CD14-positive monocyte (primary cell): ENCODE measurements at regions not wholly inside any gene's neighbourhood (a gene's known extent, or its start where the extent isn't known, plus 50 kb on each side); places are given as distances from the start of the nearest gene placed in this dataset.

Experiments used
- DNase-seq, 3 donors: peaks; one replicate each; pipeline ENCODE4 v3.0.0-alpha.2; 2011 to 2022
- H2AFZ ChIP-seq: 2 replicates; pipeline ENCODE4 v1.6.0; 2012; ENCODE audit warnings: mild to moderate bottlenecking, low read depth, low read length, inconsistent platforms; ENCODE audit not compliant: insufficient read depth, poor library complexity, severe bottlenecking
- H3K27ac ChIP-seq, 2 donors: 1 replicate in 1 of 2; 2 replicates in 1 of 2; pipeline ENCODE4 v1.5.1; 2012 to 2013; ENCODE audit warnings: low read length in 2 of 2, control low read depth in 1 of 2, inconsistent platforms in 1 of 2, low read depth in 1 of 2, mild to moderate bottlenecking in 1 of 2
- H3K27me3 ChIP-seq, 2 donors: one replicate each; pipeline versions ENCODE4 v1.6.0 to v1.6.1; 2011 to 2013; ENCODE audit warnings: low read length in 2 of 2; ENCODE audit not compliant: control insufficient read depth in 2 of 2, insufficient read depth in 2 of 2
- H3K36me3 ChIP-seq, 2 donors: replicated peaks in 1 of 2; 1 replicate in 1 of 2; 2 replicates in 1 of 2; pipeline versions ENCODE4 v1.5.1 to v1.6.1; 2012 to 2013; ENCODE audit warnings: low read length in 2 of 2, control low read depth in 1 of 2, inconsistent platforms in 1 of 2, mild to moderate bottlenecking in 1 of 2; ENCODE audit not compliant: insufficient read depth in 2 of 2, control insufficient read depth in 1 of 2
- H3K4me1 ChIP-seq, 2 donors: 1 replicate in 1 of 2; 2 replicates in 1 of 2; pipeline versions ENCODE4 v1.5.1 to v1.6.1; 2012 to 2013; ENCODE audit warnings: low read length in 2 of 2, control low read depth in 1 of 2, inconsistent platforms in 1 of 2, mild to moderate bottlenecking in 1 of 2, moderate library complexity in 1 of 2; ENCODE audit not compliant: insufficient read depth in 2 of 2, control insufficient read depth in 1 of 2
- H3K4me2 ChIP-seq: replicated peaks from 2 replicates; pipeline ENCODE3; 2012; ENCODE audit warnings: low read length, moderate library complexity, mild to moderate bottlenecking; ENCODE audit not compliant: poor library complexity, severe bottlenecking; ENCODE audit errors: extremely low read depth
- H3K4me3 ChIP-seq, 3 experiments: fragments of 200-600 bp in 1 of 3; sonication (generic) in 1 of 3; replicated peaks in 1 of 3; 1 replicate in 2 of 3; 2 replicates in 1 of 3; pipeline ENCODE4 v1.5.1; 2011 to 2013; ENCODE audit warnings: low read length in 3 of 3, mild to moderate bottlenecking in 3 of 3, control low read depth in 2 of 3, low read depth in 2 of 3, inconsistent platforms in 1 of 3, moderate library complexity in 1 of 3
- H3K79me2 ChIP-seq: 2 replicates; pipeline ENCODE4 v1.6.0; 2012; ENCODE audit warnings: mild to moderate bottlenecking, control low read depth, inconsistent platforms, low read length, moderate library complexity; ENCODE audit not compliant: insufficient read depth
- H3K9ac ChIP-seq: 2 replicates; pipeline ENCODE4 v1.6.0; 2017; ENCODE audit warnings: low read length, mild to moderate bottlenecking; ENCODE audit not compliant: insufficient read depth, poor library complexity, severe bottlenecking
- H3K9me3 ChIP-seq, 2 donors: replicated peaks in 1 of 2; 1 replicate in 1 of 2; 2 replicates in 1 of 2; pipeline versions ENCODE4 v1.5.1 to v1.6.1; 2012 to 2013; ENCODE audit warnings: low read length in 2 of 2, control low read depth in 1 of 2; ENCODE audit not compliant: control insufficient read depth in 1 of 2, insufficient read depth in 1 of 2
- H4K20me1 ChIP-seq: 2 replicates; pipeline ENCODE4 v1.6.0; 2012; ENCODE audit warnings: mild to moderate bottlenecking, low read length, control low read depth, moderate library complexity; ENCODE audit not compliant: insufficient read depth
- H3K27ac Mint-ChIP-seq, 7 donors: one replicate each; pipeline ENCODE4 v1.8.0; 2020; ENCODE audit warnings: mild to moderate bottlenecking in 7 of 7, mixed read lengths in 7 of 7, moderate library complexity in 6 of 7, inconsistent platforms in 2 of 7
- H3K27me3 Mint-ChIP-seq, 3 donors: one replicate each; pipeline ENCODE4 v1.8.0; 2021 to 2022; ENCODE audit warnings: low read depth in 3 of 3, mild to moderate bottlenecking in 3 of 3, mixed read lengths in 3 of 3, moderate library complexity in 3 of 3, inconsistent platforms in 1 of 3
- H3K36me3 Mint-ChIP-seq, 2 donors: one replicate each; pipeline ENCODE4 v1.8.0; 2020; ENCODE audit warnings: mixed read lengths in 2 of 2, inconsistent platforms in 1 of 2, mild to moderate bottlenecking in 1 of 2
- H3K4me1 Mint-ChIP-seq: one replicate; pipeline ENCODE4 v1.8.0; 2020; ENCODE audit warnings: mild to moderate bottlenecking, mixed read lengths
- H3K4me3 Mint-ChIP-seq, 2 donors: one replicate each; pipeline ENCODE4 v1.8.0; 2020; ENCODE audit warnings: mild to moderate bottlenecking in 2 of 2, mixed read lengths in 2 of 2, moderate library complexity in 1 of 2
- H3K9me3 Mint-ChIP-seq, 7 donors: one replicate each; pipeline ENCODE4 v1.8.0; 2020 to 2022; ENCODE audit warnings: mixed read lengths in 7 of 7, mild to moderate bottlenecking in 6 of 7, moderate library complexity in 6 of 7, inconsistent platforms in 2 of 7
- CTCF ChIP-seq: fragments of 200-600 bp; IDR thresholded peaks from one replicate; pipeline ENCODE4 v1.8.0; 2022; ENCODE audit warnings: antibody characterized with exemption, mild to moderate bottlenecking
- WGBS: methylation state at CpG from one replicate; pipeline ENCODE4 v1.1.5; 2013; ENCODE audit warnings: missing lambda C conversion rate; ENCODE audit not compliant: insufficient coverage; 5-methylcytosine and 5-hydroxymethylcytosine counted together
- intact Hi-C, 2 donors: fragments of 100-400 bp; cut with micrococcal nuclease; formaldehyde crosslinking; loops; one replicate each; pipeline versions ENCODE4 v1.15.0 to v1.15.1; 2023

- 4% methylated on average over 9 of the region's 10 CpGs for WGBS
- H3K4me1 ChIP-seq, result peaks cover 58 to 70% of the 10 kb centered on the region in 2 donors
- H3K27ac ChIP-seq, result no peak overlapping the region
- peak in 2 of 3 donors; percentile 45 to 57 for DNase-seq
- Mint-ChIP-seq H3K27ac (peak overlapping the region in 2 of 7 donors; percentile 28 to 82), H3K4me3 (peak overlapping the region; percentile 59 to 99), H3K4me1 (peaks cover 61% of the 10 kb centered on the region), H3K36me3 (peaks cover 5 to 25% of the 10 kb centered on the region in 2 donors), H3K27me3 (peaks cover 93 to 100% (median 99%) of the 10 kb centered on the region in 3 donors), H3K9me3 (peaks cover 0 to 31% (median 22%) of the 10 kb centered on the region in 7 donors)
- intact Hi-C loops, result no loop called here
- no peaks in the 10 kb centered on the region for H4K20me1 ChIP-seq
- no peaks in the 10 kb centered on the region for H3K36me3 ChIP-seq
- H3K4me3 ChIP-seq, result peak overlapping the region in 1 of 3 experiments; percentile 24
- peak overlapping the region; percentile 3 for H2AFZ ChIP-seq
- no peak overlapping the region for H3K9ac ChIP-seq
- H3K9me3 ChIP-seq, result peaks cover 2 to 47% of the 10 kb centered on the region in 2 donors
- peaks cover 80 to 99% of the 10 kb centered on the region in 2 donors for H3K27me3 ChIP-seq
- H3K4me2 ChIP-seq, result peak overlapping the region; percentile 37
- no peak for TF ChIP-seq CTCF
- H3K79me2 ChIP-seq, result no peaks in the 10 kb centered on the region
Observed at GRCh38 chr7:155378959-155379871, 78.7 kb upstream of the EN2 start.

DNA sequence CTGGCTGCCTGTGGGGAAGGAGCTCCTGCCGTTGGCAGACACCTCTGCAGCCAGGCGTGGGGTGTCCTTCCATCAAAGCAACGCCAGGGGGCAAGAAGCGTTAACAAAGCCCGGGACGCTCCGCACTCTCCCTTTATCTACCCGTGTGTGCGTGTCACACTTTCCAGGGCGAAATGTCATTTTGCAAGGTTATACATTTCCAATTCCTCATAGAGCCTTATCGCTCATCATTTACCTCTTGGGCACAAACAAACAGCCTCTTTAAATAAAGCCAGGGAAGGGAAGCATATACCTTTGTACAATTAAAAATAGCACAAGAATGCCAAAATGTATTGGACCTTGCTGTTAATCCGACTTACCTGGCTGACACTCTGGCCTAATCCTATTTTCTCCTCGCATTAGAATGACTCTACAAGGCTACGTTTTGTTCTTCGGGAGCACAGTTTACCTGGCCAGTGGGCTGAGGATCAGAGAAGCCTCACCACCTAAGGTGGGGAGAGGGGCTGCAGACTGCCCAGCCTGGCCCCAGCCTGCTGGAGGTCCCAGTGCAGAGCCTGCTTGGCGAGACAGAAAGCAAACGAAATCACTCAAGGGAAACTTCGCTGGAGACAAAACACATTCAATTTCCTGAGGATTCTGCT, 77.6 kb upstream of the EN2 start:
- H3K9me3 ChIP-seq, result peaks cover 2 to 38% of the 10 kb centered on the region in 2 donors
- peaks cover 0 to 25% (median 13%) of the 10 kb centered on the region in 7 donors for H3K9me3 Mint-ChIP-seq
- DNase-seq, result peak; percentile 58 to 76 (median 74)
- peaks cover 47 to 59% of the 10 kb centered on the region in 2 donors for H3K4me1 ChIP-seq
- H3K27ac ChIP-seq, result no peak overlapping the region
- H3K27me3 ChIP-seq, result peaks cover 69 to 91% of the 10 kb centered on the region in 2 donors
- no peak overlapping the region for H3K4me3 ChIP-seq
- no peak overlapping the region for H2AFZ ChIP-seq
- peak overlapping the region in 2 of 7 donors; percentile 12 to 20 for H3K27ac Mint-ChIP-seq
- peaks cover 4 to 20% of the 10 kb centered on the region in 2 donors for H3K36me3 Mint-ChIP-seq
- no peaks in the 10 kb centered on the region for H4K20me1 ChIP-seq
- H3K4me2 ChIP-seq, result no peak overlapping the region
- peaks cover 90 to 98% (median 94%) of the 10 kb centered on the region in 3 donors for H3K27me3 Mint-ChIP-seq
- H3K79me2 ChIP-seq, result no peaks in the 10 kb centered on the region
- no peaks in the 10 kb centered on the region for H3K36me3 ChIP-seq
- 1% methylated on average over 18 of the region's 18 CpGs for WGBS
- TF ChIP-seq CTCF, result peak; percentile 96
- peak overlapping the region in 1 of 2 donors; percentile 99 for H3K4me3 Mint-ChIP-seq
- H3K4me1 Mint-ChIP-seq, result peaks cover 52% of the 10 kb centered on the region
- H3K9ac ChIP-seq, result no peak overlapping the region
- intact Hi-C loops, result no loop called here
